GM19455 (cell line): ENCODE measurements at regions not wholly inside any gene's neighbourhood (a gene's known extent, or its start where the extent isn't known, plus 50 kb on each side); places are given as distances from the start of the nearest gene placed in this dataset.

Source experiments
- ATAC-seq: cut with Tn5 transposase; IDR thresholded peaks from one replicate; pipeline ENCODE4 v1.9.1; 2021; ENCODE audit not compliant: unreplicated experiment

DNA sequence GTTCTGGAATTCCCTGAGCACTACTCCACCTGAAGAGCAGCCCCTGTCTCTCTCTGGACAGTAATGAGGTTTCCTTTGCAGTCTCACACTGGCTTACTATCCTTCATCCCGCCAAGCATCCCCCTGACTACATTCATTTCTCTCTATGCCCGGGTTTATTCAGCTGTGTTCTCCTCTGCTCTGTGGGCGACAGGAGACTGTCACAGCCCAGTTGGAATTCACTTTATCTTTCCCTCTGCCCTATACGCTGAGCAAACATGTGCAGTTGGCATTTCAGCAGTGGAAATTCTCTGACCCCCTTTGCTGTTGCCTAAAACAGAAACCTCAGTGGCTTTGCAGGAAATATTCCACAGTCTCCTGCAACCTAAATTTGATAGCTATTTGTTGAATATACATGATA, 83.5 kb upstream of the MAX start:
- ATAC-seq, result no peak

DNA sequence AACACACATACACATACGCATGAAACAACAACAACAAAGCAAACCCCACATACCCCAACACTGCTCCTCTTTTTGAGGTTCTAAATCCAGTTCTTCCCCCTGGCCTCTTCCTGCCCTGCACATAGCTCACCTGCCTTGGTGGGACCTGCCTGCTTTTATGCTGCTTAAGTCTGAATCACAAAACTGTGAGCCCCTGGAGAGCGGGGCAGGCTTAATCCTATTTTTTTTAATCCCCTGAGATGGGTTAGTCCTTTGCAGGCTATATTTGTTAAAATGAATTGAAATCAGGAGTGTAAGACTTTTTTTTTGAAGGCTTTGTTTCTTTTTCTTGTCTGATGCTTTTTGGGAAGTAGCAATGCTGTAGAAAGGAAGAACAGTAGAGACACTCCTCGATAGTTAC, 84.6 kb upstream of the MAX start:
- no peak for ATAC-seq

DNA sequence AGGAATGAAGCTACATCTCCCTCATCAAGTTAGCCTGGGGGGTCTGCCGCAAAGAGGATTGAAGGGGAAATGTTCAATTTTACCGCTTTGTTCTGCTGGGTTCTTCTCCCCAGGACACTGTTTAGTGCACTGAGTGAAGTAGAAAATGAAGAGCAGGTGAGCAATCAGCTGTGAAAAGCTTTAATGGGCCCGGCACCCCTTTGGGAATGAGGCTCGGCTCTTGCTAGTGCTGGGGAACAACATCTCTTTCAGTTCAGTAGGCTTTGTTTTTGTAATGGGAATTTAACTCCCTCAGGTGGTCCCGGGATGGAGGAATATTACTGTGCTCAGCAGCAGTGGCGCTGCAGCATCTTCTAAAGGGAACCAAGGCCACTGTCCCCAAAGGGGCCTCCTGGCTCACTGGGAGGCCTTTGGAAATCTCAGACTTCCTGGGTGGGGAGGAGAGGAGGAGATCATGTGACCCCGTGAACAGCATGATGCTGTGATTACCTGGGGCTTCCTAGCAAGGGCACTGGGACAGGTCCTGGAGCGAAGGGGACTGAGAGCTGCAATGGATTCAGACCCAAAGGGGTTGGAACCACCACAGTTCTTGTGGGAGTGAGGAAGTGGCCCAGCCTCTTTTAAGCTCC, 85.2 kb upstream of the MAX start:
- no peak for ATAC-seq

DNA sequence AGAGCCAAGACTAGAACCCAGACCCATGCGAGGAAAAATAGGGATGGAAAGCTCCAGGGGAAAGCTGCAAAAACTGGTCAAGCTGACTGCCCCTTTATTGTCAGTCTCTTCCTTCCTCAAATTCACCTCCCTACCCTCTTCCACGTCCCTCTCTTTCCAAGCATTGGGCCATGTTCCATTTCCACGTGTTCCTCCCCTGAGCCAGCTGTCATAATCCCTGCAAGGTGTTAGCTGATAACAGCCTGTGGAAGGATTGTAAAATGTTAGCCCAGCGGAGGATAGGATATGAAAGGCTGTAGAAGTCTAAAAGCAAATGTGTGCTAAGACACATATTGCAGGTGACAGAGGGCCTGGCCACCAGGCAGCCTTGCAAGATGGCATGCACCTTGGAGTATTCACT, 88.0 kb upstream of the MAX start:
- ATAC-seq, result no peak

DNA sequence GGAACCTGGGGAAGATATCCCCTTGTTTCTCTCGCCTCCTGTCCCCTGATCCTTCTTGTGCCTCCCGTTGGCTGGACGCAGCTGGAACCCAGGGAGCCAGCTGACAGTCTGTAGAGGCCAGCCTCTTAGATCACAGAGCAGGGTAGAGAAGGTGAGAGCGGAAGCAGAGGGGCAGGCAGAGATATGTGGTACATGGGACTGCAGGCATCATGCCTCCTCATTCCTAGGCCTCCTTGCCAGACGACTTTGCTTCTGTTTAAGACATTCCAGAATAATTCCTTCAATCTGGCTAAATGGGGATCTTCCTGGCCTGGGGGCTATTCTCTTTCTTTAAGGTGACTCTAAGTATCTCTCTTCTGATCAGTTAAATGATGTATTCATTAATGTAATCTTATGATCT, 89.4 kb upstream of the MAX start:
- ATAC-seq, result no peak

DNA sequence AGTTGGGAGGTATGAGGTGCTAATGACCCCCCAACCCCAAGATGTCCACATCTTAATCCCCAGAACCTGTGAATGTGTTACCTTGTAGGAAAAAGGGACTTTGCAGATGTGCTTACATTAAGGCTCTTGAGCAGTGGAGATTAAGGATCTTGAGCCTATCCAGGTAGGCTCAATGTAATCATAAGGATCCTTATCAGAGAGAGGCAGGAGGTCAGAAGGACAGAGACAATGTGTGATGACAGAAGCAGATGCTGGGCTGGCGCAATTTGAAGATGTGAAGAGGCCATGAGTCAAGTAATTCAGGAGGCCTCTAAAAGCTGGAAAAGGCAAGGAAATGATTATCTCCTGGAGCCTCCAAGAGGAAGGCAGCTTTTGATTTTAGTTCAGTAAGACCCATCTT, 90.4 kb upstream of the MAX start:
- ATAC-seq, result no peak

DNA sequence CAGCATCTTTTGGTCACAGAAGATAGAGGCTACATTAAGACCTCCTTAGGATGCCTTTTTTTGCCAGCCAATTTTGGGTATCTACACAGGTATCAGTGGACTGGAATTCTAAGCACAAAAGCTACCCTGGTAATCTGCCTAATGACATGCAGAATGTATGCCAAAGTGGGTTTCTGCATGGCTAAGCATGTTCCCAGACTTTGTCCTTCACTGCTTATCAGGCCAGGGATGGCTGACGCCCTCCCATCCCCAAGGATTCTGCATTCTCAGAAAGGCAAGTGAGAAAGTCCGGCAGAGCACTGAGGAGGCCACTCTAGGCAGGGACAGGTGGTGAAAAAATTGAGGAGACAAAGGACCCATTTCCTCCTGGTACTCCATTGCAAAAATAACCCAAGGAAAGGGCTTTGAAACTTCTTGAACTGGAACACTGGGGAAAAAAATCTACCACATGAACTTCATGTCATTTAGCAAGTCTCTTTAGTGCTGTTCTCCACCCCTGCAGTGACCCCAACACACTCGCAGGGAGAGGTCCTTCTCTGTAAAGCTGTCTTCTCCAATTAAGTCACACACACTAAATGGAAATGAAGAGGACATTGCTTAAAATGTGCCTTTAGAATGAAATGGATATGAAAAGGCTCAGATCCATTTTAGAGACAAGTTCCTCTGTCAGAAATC, 91.7 kb upstream of the MAX start:
- no peak for ATAC-seq

DNA sequence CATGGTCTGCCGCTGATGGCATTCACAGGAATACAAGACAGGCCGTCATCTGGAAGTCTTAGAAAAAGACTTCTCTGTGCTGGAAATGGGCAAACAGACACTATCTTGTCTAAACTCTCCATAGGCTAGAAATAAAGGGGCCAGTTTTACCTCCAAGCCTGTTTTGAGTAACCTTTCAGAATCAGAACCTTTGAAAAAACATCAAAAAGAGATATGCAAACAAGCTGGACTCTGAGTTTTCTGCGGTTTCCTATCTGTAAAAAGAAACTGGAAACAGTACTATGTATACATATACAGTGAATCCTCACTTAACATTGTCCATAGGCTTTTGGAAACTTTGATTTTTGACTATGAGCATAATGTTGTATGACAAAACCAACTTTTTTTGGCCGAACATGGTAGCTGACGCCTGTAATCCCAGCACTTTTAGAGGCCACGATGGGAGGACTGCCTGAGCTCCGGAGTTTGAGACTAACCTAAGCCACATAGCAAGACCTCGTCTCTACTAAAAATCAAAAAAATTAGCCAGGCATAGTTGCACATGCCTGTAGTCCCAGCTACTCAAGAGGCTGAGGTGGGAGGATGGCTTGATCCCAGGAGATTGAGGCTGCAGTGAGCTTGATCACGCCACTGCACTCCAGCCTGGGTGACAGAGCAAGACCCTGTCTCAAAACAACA, 92.9 kb upstream of the MAX start:
- ATAC-seq, result peak; percentile 91

DNA sequence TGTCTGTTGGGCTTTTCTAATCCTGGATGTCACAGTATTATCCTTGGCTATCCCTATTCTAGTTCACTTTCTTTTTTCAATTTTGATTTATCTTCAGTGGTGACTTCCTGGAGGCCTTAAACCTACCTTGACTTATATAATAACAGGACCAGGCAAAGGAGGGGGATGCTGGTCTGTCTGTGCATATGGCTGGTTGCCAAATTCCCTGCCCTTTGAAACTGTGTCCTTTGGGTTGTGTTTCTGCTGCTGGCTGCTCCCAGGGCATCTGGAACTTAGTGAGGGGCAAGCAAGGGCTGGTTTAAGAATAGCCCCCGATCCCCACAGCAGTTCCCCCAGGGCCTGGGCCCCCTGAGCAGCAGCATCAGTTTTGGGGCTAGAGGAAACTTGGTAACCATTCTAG, 96.0 kb upstream of the MAX start:
- ATAC-seq, result no peak

DNA sequence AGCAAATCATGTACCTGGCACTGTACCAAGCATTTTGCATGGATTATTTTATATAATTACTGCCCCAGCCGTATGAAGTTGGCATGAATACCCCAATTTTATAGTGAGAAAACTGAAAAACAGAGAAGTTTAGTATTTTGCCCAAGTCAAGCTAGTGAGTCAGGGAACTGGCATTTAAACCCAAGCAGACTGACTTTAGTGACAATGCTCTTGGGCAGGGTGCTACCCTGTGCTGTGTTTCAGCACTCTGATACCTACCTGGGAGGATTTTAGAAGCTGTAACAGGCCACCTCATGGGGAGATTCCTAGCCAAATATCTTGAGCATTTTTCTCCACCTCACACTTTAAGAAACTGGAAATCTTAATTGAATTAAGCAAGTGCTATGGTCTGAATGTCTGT, 98.1 kb upstream of the MAX start:
- no peak for ATAC-seq

DNA sequence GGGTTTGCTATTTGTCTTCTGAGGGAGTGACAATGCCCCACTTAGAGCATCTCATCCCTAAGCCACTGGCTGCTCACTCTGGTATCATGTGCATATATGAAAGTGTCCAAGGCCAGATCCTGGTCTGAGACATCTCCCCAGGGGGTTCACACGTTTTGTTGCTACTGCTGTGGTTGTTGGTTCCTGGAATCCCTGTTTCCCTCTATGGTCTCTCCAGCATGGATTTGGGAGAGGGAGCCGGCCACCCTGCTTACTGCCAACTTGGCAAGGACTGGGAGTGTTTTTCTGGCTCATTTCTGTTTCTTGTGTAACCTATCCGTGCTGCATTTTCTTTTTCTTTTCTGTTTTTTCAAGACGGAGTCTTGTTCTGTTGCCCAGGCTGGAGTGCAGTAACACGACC, 101.3 kb upstream of the MAX start:
- no peak for ATAC-seq

DNA sequence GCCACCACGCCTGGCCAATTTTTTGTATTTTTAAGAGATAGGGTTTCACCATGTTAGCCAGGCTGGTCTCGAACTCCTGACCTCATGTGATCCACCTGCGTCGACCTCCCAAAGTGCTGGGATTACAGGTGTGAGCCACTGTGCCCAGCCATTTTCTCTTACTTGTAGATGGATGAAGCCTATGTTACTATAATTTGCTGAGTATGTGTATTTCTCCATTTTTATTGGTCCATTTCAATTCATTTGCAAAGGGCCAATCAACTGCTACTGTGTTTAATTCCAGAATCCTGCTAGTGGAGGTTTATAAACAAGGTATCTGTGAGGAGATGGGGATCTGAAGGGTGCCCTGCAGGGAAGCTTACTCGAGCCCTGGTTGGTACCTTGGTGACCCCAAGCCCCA, 101.7 kb upstream of the MAX start:
- no peak for ATAC-seq

DNA sequence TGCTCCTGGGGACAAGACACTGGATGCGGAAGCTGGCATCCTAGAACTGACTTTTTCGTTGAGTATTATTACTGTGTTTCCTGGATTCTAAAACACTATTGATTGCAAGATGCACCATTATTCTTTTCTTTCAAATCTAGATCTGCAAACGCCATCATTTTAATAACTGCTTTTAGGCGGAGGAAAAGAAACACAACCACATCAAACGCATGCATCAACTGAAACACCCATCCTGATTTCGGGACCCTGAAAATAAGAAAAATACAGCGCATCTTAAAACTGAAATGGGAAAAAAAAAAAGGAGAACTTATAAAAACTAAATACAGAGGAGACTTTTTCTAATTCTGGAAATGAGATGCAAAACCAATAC, 103.7 kb upstream of the MAX start:
- no peak for ATAC-seq

DNA sequence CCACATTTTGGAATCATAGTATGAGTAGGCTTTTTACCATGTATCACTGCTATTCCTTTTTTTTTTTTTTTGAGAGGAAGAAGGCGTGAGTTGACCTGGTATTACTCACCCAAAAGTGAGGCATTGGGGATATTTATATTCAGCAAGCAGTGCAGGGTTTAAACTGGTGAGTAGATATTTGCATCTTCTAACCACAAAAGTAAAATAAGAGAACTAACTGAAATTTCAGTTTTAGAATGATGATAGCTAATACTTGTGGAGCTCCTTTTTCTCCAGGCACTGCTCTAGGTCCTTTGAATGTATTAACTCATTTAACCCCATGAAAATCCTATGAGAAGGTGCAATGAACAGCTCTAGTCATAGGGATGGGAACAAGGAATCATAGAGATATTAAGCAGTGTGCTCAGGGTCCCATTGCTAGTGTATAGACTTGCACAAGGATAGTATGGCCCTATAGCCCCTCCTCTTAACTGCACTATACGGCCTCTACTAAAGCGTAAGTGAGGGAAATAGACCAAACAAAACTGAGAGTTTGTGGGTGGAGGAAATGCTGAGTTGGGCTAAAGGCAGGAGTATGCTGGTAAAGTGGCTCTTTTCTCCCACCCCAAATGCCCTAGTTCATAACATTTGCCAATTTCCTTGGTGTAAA, 104.3 kb upstream of the MAX start:
- peak; percentile 62 for ATAC-seq

DNA sequence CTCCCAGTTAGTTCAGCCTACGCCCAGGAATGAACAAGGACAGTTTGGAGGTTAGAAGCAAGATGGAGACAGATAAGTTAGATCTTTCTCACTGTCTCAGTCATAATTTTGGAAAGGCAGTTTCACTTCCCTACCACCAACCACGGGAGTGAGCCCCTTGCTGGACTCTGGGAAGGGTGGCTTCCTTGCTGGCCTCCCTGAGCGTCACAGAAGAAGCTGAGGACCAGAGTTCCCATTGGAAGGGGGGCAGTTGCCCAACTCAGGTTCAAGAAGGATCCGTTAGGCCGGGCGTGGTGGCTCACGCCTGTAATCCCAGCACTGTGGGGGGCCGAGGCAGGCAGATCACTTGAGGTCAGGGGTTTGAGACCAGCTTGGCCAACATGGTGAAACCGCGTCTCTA, 106.2 kb upstream of the MAX start:
- ATAC-seq, result no peak

DNA sequence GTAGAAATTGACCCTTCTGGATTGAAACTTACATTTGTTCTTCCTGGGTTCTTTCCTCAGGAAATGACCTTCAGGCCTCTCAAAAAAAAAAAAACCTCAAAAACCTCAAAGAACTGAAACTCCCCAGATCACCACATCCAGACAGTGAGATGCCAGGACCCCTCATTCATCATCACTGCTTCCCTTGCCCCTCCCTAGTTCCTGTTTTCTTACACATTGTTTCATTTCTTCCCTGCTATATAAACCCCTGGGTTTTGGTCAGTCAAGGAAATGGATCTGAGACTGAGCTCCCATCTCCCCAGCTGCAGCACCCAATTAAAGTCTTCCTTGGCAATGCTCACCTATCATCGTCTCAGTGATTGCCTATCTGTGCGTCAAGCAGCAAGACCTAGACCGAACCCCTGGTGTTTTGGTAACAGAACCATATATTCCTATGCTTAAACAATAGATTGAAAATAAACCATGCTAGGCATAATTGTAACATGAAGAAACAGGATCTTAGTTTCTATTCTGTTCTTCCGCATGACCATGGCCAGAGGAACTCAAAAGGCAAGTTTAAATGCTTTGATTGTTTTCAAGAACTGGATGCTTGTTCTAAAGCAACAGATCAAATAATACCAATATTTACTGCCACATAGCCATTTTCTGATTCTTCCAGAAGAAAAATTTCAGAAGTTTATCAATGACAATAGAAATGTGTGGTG, 108.0 kb upstream of the MAX start:
- no peak for ATAC-seq

DNA sequence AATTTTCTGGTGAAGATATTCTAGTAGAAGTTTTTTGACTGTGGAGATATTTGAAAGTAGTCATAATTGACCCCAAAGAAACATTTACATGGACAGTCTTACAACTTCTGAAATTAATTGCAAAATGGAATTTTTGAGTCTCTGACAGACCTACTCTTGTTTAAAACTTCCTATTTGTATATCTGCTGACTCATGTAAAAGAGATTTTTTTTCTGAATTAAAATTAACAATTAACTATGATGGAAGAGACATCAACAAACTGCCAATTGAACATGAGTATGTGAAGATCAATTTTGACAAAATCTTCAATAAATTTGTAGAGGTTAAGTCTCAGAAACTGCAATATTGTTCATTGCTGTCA, 108.5 kb upstream of the MAX start:
- ATAC-seq, result no peak

DNA sequence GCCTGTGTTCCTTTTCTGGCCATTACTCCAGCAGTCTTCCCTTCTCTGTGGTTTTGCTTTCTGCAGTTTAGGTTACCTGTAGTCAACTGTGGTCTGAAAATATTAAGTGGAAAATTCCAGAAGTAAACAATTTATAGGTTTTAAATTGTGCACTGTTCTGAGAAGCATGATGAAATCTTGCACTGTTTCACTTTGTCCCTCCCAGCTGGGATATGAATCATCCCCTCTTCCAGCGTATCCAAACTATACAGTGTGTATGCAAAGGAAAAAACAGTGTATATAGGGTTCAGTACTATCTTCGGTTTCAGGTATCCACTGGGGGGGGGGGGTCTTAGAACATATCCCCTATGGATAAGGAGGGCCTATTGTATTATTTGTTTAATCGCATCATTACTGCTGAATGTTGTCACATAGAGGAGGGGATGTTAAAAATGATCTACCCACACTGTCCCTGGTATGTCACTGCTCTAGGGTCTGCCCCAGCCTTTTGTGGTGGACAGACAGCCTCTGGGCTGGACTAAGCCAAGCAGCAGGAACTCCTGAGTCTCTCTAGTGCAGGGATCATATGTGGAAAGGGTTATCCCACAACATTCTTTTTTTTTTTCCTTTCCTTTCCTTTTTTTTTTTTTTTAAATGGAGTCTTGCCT, 109.1 kb upstream of the MAX start:
- no peak for ATAC-seq

DNA sequence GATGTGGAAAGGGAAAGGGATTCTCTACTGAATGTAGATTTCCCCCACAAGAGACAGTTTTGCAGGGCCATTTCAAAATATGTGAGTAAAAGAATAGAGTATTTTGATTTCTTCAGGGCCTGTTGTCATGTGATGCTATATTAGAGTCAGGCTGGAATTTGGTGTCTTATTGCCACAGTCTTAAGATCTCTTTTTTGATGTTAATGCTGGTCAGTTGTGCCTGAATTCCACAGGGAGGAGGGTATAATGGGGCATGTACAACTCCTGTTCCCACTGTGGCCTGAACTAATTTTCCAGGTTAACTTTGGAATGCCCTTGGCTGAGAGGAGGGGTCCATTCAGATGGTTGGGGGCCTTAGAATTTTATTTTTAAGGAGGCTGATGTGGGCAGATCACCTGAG, 111.0 kb upstream of the MAX start:
- ATAC-seq, result no peak

DNA sequence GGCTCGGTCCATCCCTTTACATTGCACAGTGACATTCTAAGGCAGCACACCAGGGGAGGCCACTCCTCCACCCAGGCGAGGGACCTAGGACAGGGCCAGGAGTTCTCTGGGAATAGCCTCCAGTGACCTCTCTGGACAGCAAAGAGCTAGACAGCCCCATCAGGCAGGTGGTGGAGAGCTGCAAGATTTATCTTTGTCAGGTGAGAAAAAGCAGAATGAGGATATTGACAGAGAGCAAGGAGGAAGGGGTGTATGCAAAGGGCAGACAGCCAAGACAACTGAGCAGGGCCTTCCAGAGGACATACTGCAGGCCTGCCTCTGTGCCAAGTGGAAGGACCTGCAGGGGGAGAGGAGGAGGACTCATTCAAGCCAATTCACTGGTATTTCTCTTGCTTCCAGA, 112.4 kb upstream of the MAX start:
- no peak for ATAC-seq

DNA sequence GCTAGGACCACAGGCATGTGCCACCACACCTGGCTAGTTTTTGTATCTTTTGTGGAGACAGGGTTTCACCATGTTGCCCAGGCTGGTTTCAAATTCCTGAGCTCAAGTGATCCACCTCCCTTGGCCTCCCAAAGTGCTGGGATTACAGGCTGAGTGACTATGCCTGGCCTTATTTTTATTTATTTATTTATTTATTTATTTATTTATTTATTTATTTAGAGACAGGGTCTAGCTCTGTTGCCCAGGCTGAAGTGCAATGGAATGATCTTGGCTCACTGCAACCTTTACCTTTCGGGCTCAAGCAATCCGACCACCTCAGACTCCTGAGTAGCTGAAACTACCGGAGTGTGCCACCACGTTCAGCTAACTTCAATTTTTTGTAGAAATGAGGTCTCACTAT, 117.0 kb upstream of the MAX start:
- no peak for ATAC-seq
